MM.1S (cell line): ENCODE measurements at regions not wholly inside any gene's neighbourhood (a gene's known extent, or its start where the extent isn't known, plus 50 kb on each side); places are given as distances from the start of the nearest gene placed in this dataset.

ENCODE experiments used
- CTCF ChIP-seq: fragments of 300-600 bp; sonication (generic); IDR thresholded peaks from 2 replicates; pipeline ENCODE4 v1.5.1; 2016; ENCODE audit warnings: antibody characterized with exemption, low read length, mixed read lengths
- EZH2 ChIP-seq: fragments of 300-600 bp; sonication (generic); optimal IDR thresholded peaks from 2 replicates; pipeline ENCODE3; 2017; ENCODE audit warnings: low read depth, mild to moderate bottlenecking, antibody characterized with exemption, low read length, mixed read lengths
- EZH2phosphoT487 ChIP-seq: fragments of 300-600 bp; sonication (generic); IDR thresholded peaks from 2 replicates; pipeline ENCODE4 v1.6.1; 2018; ENCODE audit warnings: antibody characterized with exemption, low read length

GRCh38 chr6:105794239-105794638 lies 291.9 kb upstream of the PRDM1 start:
- TF ChIP-seq CTCF (no peak), EZH2 (no peak), EZH2phosphoT487 (no peak)
